Suprapubic skin (tissue), 4 donors: ENCODE measurements at regions not wholly inside any gene's neighbourhood (a gene's known extent, or its start where the extent isn't known, plus 50 kb on each side); places are given as distances from the start of the nearest gene placed in this dataset.

ENCODE experiments used
- DNase-seq, 2 donors: peaks; one replicate each; pipeline ENCODE4 v3.0.0-alpha.2; 2019; ENCODE audit warnings: low spot score in 2 of 2
- H3K27ac ChIP-seq: fragments of 200-600 bp; sonication (generic); one replicate; pipeline ENCODE4 v1.5.1; 2019
- H3K27me3 ChIP-seq: fragments of 200-600 bp; sonication (generic); one replicate; pipeline ENCODE4 v1.5.1; 2019
- H3K36me3 ChIP-seq: fragments of 200-600 bp; sonication (generic); one replicate; pipeline ENCODE4 v1.5.1; 2019
- H3K4me1 ChIP-seq: fragments of 200-600 bp; sonication (generic); one replicate; pipeline ENCODE4 v1.5.1; 2019
- H3K4me3 ChIP-seq: fragments of 200-600 bp; sonication (generic); one replicate; pipeline ENCODE4 v1.5.1; 2019; ENCODE audit warnings: mild to moderate bottlenecking
- H3K9me3 ChIP-seq: fragments of 200-600 bp; sonication (generic); one replicate; pipeline ENCODE4 v1.5.1; 2019
- CTCF ChIP-seq, 2 donors: fragments of 200-600 bp in 1 of 2; fragments of 450-650 bp in 1 of 2; sonication (generic) in 1 of 2; IDR thresholded peaks; one replicate each; pipeline ENCODE4 v1.5.1; 2016 to 2019; ENCODE audit warnings: antibody characterized with exemption in 2 of 2, mild to moderate bottlenecking in 1 of 2, moderate library complexity in 1 of 2
- EP300 ChIP-seq: sonication (generic); formaldehyde crosslinking; IDR thresholded peaks from one replicate; pipeline ENCODE4 v1.6.1; 2017; ENCODE audit warnings: antibody characterized with exemption
- POLR2A ChIP-seq, 2 donors: fragments of 450-650 bp; IDR thresholded peaks; one replicate each; pipeline ENCODE4 v1.6.1; 2017; ENCODE audit warnings: antibody characterized with exemption in 2 of 2, mild to moderate bottlenecking in 2 of 2, moderate library complexity in 2 of 2
- POLR2AphosphoS5 ChIP-seq, 3 donors: sonication (generic); formaldehyde crosslinking; IDR thresholded peaks; one replicate each; pipeline ENCODE4 v1.6.1; 2017; ENCODE audit warnings: antibody characterized with exemption in 3 of 3
- WGBS: methylation state at CpG from one replicate; pipeline ENCODE4 v1.1.5; 2018; 5-methylcytosine and 5-hydroxymethylcytosine counted together

DNA sequence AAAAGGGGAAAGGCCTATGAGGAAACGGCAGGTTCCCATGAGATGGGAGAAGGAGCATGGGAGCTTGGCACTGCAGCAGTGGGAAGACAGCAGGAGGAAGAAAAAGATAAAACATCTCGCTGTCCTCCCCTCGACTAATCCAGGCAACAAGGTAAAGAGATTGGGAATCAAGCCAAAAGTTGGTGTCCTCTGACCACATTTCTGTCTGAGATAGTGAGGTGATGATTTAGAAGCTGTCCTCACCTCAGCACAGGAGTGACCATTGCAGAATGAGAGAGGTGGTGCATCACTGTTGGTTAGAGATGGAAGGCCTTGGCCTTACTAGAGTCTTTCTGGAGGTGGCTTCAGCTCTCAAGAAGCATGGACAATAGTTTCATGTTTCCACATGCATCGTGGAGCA lies 226.6 kb upstream of the CCDC54 start:
- Histone ChIP-seq H3K9me3 (no peaks in the 10 kb centered on the region), H3K27ac (no peak overlapping the region), H3K27me3 (no peaks in the 10 kb centered on the region), H3K4me1 (no peaks in the 10 kb centered on the region), H3K36me3 (no peaks in the 10 kb centered on the region), H3K4me3 (no peak overlapping the region)
- WGBS: 89% methylated on average over 4 of the region's 4 CpGs
- TF ChIP-seq EP300 (no peak), CTCF (IDR thresholded peaks at IDR 0.05) (no peak), POLR2AphosphoS5 (IDR thresholded peaks at IDR 0.05) (no peak), POLR2A (IDR thresholded peaks at IDR 0.05) (no peak)
- no peak for DNase-seq

GRCh38 chr3:107153981-107154380 lies 223.3 kb upstream of the CCDC54 start:
- H3K27me3 ChIP-seq: no peaks in the 10 kb centered on the region
- H3K9me3 ChIP-seq: no peaks in the 10 kb centered on the region
- no peaks in the 10 kb centered on the region for H3K36me3 ChIP-seq
- H3K4me1 ChIP-seq: no peaks in the 10 kb centered on the region
- H3K4me3 ChIP-seq: no peak overlapping the region
- DNase-seq: no peak
- WGBS: 87% methylated on average over 4 of the region's 4 CpGs
- TF ChIP-seq POLR2A (IDR thresholded peaks at IDR 0.05): no peak
- TF ChIP-seq CTCF (IDR thresholded peaks at IDR 0.05): no peak
- TF ChIP-seq POLR2AphosphoS5 (IDR thresholded peaks at IDR 0.05): no peak
- TF ChIP-seq EP300: no peak
- H3K27ac ChIP-seq: no peak overlapping the region

GRCh38 chr3:107172411-107172810 lies 204.8 kb upstream of the CCDC54 start:
- Histone ChIP-seq H3K27me3 (no peaks in the 10 kb centered on the region), H3K4me3 (no peak overlapping the region), H3K9me3 (peaks cover 13% of the 10 kb centered on the region), H3K4me1 (no peaks in the 10 kb centered on the region), H3K27ac (no peak overlapping the region), H3K36me3 (no peaks in the 10 kb centered on the region)
- no peak for DNase-seq
- TF ChIP-seq EP300 (no peak), POLR2AphosphoS5 (IDR thresholded peaks at IDR 0.05) (no peak), POLR2A (IDR thresholded peaks at IDR 0.05) (no peak), CTCF (IDR thresholded peaks at IDR 0.05) (no peak)
- 87% methylated on average over 1 of the region's 1 CpG for WGBS

DNA sequence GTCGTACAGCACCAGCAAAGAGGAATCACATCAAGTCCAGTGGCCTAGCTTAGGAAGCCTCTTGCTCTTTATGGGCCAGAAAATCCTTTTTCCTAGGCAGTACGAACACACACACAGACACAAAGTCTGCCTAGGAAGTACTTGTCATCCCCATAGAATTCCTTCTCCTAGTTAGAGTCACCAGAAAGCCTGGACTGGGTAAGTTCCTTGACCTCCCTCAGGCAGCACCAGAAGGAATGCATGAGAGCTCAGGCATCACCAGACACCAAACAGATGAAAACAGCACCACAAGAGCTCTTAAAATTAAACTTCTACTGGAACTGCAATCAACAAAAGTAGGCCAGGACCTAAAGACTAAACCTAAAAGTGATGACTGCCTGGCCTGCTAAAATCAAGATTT lies 192.9 kb upstream of the CCDC54 start:
- no peaks in the 10 kb centered on the region for H3K9me3 ChIP-seq
- DNase-seq: no peak
- 91% methylated on average over 2 of the region's 2 CpGs for WGBS
- H3K27me3 ChIP-seq: no peaks in the 10 kb centered on the region
- H3K36me3 ChIP-seq: no peaks in the 10 kb centered on the region
- no peaks in the 10 kb centered on the region for H3K4me1 ChIP-seq
- no peak overlapping the region for H3K27ac ChIP-seq
- TF ChIP-seq CTCF (IDR thresholded peaks at IDR 0.05): no peak
- no peak for TF ChIP-seq POLR2AphosphoS5 (IDR thresholded peaks at IDR 0.05)
- TF ChIP-seq POLR2A (IDR thresholded peaks at IDR 0.05): no peak
- TF ChIP-seq EP300: no peak
- no peak overlapping the region for H3K4me3 ChIP-seq

DNA sequence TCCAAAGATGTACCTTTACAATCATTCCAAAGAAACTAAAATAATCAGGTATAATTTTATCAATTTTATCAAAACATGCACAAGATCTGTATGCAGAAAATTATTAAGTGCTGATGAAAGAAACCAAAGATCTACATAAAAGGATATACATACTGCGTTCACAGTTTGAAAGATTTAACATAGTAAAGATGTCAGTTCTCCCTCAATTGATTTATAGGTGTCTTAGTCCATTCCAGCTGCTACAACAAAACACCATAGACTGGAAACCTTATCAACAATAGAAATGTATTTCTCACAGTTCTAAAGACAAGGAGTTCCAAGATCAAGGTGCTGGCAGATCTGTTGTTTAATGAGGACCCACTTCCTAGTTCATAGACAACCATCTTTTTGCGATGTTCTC lies 189.0 kb upstream of the CCDC54 start:
- WGBS: 87% methylated on average over 2 of the region's 2 CpGs
- DNase-seq: no peak
- no peaks in the 10 kb centered on the region for H3K27me3 ChIP-seq
- H3K4me3 ChIP-seq: no peak overlapping the region
- TF ChIP-seq CTCF (IDR thresholded peaks at IDR 0.05): no peak
- H3K9me3 ChIP-seq: no peaks in the 10 kb centered on the region
- no peaks in the 10 kb centered on the region for H3K4me1 ChIP-seq
- H3K36me3 ChIP-seq: no peaks in the 10 kb centered on the region
- no peak overlapping the region for H3K27ac ChIP-seq
